ENCODE measurements at regions not wholly inside any gene's neighbourhood (a gene's known extent, or its start where the extent isn't known, plus 50 kb on each side); places are given as distances from the start of the nearest gene placed in this dataset.

- TF ChIP-seq CTCF (IDR thresholded peaks at IDR 0.05; ENCODE audit: insufficient read depth, low read depth, low read length) (no peak), EZH2 (IDR thresholded peaks at IDR 0.05; ENCODE audit: insufficient read depth, low read length) (no peak)
These were observed 113.7 kb downstream of the LMO3 start for GRCh38 chr12:16492240-16492639.

Data from astrocyte (in vitro differentiated cells and primary cell).